Left ventricle myocardium superior (tissue), 1 donor: ENCODE measurements at regions not wholly inside any gene's neighbourhood (a gene's known extent, or its start where the extent isn't known, plus 50 kb on each side); places are given as distances from the start of the nearest gene placed in this dataset.

Experiments used
- ATAC-seq: fragments of 200-7000 bp; cut with Tn5 transposase; one replicate; pipeline ENCODE4 v1.9.1; 2020; ENCODE audit warnings: mild to moderate bottlenecking, moderate library complexity
- DNase-seq: peaks from one replicate; pipeline ENCODE4 v3.0.0-alpha.2; 2020
- intact Hi-C: fragments of 100-400 bp; cut with micrococcal nuclease; formaldehyde crosslinking; loops from one replicate; pipeline ENCODE4 v1.11.0; 2022
- donor health status: DM: no; HTN: yes; CAD: no; lungs with severe emphysema.

- DNase-seq: no peak
- no peak for ATAC-seq
- intact Hi-C loops: no loop called here
Measured at GRCh38 chr6:9614778-9615177, 800.1 kb downstream of the TFAP2A start.

- no peak for ATAC-seq
- intact Hi-C loops: no loop called here
- no peak for DNase-seq
Measured at GRCh38 chr6:9612489-9612888, 802.4 kb downstream of the TFAP2A start.

- intact Hi-C loops: no loop called here
- no peak for ATAC-seq
- no peak for DNase-seq
Measured at GRCh38 chr6:9610620-9611415, 804.1 kb downstream of the TFAP2A start.

- intact Hi-C loops: no loop called here
- no peak for ATAC-seq
- DNase-seq: no peak
Measured at GRCh38 chr6:9606435-9607134, 808.3 kb downstream of the TFAP2A start.

- DNase-seq (no peak), ATAC-seq (no peak)
- intact Hi-C loops: no loop called here
Measured at GRCh38 chr6:9594746-9595145, 820.1 kb downstream of the TFAP2A start.

GRCh38 chr6:9593554-9593953, 821.3 kb downstream of the TFAP2A start:
- DNase-seq (no peak), ATAC-seq (no peak)
- intact Hi-C loops: no loop called here

GRCh38 chr6:9583753-9584352, 831.0 kb downstream of the TFAP2A start:
- DNase-seq (no peak), ATAC-seq (no peak)
- intact Hi-C loops: no loop called here

- intact Hi-C loops: no loop called here
- ATAC-seq: no peak
- no peak for DNase-seq
Measured at GRCh38 chr6:9581155-9581554, 833.7 kb downstream of the TFAP2A start.

GRCh38 chr6:9576521-9576920, 838.4 kb downstream of the TFAP2A start:
- ATAC-seq: no peak
- no peak for DNase-seq
- intact Hi-C loops: no loop called here

- intact Hi-C loops: no loop called here
- DNase-seq (no peak), ATAC-seq (no peak)
Measured at GRCh38 chr6:9566096-9566495, 848.8 kb downstream of the TFAP2A start.

GRCh38 chr6:9564021-9564420, 850.9 kb downstream of the TFAP2A start:
- DNase-seq (no peak), ATAC-seq (no peak)
- intact Hi-C loops: no loop called here

GRCh38 chr6:9563568-9563967, 851.3 kb downstream of the TFAP2A start:
- DNase-seq: no peak
- intact Hi-C loops: no loop called here
- no peak for ATAC-seq

GRCh38 chr6:9554806-9555205, 860.1 kb downstream of the TFAP2A start:
- intact Hi-C loops: no loop called here
- ATAC-seq: no peak
- no peak for DNase-seq

GRCh38 chr6:9554323-9554722, 860.6 kb downstream of the TFAP2A start:
- ATAC-seq (no peak), DNase-seq (no peak)
- intact Hi-C loops: no loop called here

- DNase-seq (no peak), ATAC-seq (no peak)
- intact Hi-C loops: no loop called here
Measured at GRCh38 chr6:9553002-9553401, 861.9 kb downstream of the TFAP2A start.

GRCh38 chr6:9543649-9544048, 871.2 kb downstream of the TFAP2A start:
- intact Hi-C loops: no loop called here
- DNase-seq: no peak
- ATAC-seq: no peak

GRCh38 chr6:9540534-9541126, 874.2 kb downstream of the TFAP2A start:
- DNase-seq (no peak), ATAC-seq (no peak)
- intact Hi-C loops: no loop called here

GRCh38 chr6:9540126-9540525, 874.7 kb downstream of the TFAP2A start:
- ATAC-seq (no peak), DNase-seq (no peak)
- intact Hi-C loops: no loop called here

- ATAC-seq (no peak), DNase-seq (no peak)
- intact Hi-C loops: no loop called here
Measured at GRCh38 chr6:9539231-9539755, 875.6 kb downstream of the TFAP2A start.

- ATAC-seq: no peak
- intact Hi-C loops: no loop called here
- DNase-seq: no peak
Measured at GRCh38 chr6:9537381-9537780, 877.5 kb downstream of the TFAP2A start.
